GM19467 (cell line): ENCODE measurements at regions not wholly inside any gene's neighbourhood (a gene's known extent, or its start where the extent isn't known, plus 50 kb on each side); places are given as distances from the start of the nearest gene placed in this dataset.
"Not testable (repeated sequence)": the region's sequence is repeated elsewhere in the genome, so short reads cannot be mapped to it uniquely, and the experiment has no call there.

Source experiments
- ATAC-seq: cut with Tn5 transposase; IDR thresholded peaks from one replicate; pipeline ENCODE4 v1.9.1; 2021; ENCODE audit warnings: mild to moderate bottlenecking, moderate library complexity; ENCODE audit not compliant: unreplicated experiment

GRCh38 chr4:12495211-12495610 lies 988.9 kb downstream of the RAB28 start:
- no peak for ATAC-seq

GRCh38 chr4:12492730-12493393 lies 991.3 kb downstream of the RAB28 start:
- no peak for ATAC-seq

DNA sequence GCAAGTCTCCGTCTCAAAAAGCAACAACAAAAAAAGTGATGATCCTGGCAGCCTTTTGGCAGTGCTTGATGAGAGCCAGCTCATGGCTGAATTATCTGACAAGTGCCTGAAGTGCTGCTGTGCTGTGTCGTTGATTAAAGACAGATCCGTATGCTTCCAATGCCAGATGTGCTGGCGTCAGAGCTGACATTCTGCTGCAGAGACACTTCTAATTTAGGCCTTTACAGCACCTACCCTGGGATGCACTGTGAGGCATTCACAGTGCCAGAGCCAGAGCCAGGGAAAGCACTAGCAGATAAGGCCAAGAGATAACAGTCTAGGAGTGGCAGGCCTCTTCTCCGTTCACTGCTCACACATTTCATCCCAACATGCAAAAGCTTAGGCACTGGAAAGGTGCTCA lies 995.5 kb downstream of the RAB28 start:
- ATAC-seq: no peak

GRCh38 chr4:12487000-12487399 lies 997.1 kb downstream of the RAB28 start:
- ATAC-seq: no peak

DNA sequence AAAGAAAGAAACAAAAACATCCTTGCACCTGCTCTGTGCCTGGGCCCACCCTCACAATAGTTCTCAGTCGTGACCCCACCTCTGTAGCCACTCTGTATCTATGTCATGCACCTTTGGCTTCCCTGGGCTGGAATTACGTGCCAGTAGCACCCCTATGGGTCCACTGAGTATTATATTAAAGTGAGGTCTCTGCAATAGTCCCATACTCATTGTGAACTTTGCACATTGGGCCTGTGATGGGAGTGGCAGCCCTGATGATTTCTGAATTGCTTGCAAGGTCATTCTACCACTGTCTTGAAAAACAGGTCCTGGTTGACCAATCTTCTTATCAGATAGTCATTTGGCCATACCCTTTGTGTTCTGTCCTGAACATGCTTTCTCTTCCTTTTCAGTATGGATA lies 1012.1 kb downstream of the RAB28 start:
- no peak for ATAC-seq

DNA sequence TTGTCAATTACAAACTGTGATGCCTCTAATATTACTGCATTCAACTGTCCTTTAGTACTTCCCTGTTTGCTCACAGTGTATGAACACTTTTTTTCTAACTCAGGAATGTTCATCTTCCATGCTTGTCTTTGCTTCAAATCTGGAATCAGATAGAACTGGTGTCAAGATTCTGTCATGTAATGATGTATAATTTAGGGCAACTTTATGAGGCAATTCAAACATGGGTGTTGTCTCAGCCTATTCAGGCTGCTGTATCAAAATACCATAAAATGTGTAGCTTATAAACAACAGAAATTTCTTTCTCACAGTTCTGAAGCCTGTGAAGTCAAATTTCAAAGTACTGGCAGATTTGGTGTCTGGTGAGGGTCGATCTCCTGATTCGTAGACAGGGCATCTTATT lies 1012.9 kb downstream of the RAB28 start:
- ATAC-seq: no peak

DNA sequence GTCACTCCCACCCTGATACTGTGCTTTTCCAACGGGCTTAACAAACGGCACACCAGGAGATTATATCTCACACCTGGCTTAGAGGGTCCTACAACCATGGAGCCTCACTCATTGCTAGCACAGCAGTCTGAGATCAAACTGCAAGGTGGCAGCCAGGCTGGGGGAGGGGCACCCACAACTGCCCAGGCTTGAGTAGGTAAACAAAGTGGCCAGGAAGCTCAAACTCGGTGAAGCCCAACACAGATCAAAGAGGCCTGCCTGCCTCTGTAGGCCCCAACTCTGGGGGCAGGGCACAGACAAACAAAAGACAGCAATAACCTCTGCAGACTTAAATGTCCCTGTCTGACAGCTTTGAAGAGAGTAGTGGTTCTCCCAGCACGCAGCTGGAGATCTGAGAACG lies 1022.6 kb downstream of the RAB28 start:
- ATAC-seq: not testable (repeated sequence)

- ATAC-seq: no peak
Measured at GRCh38 chr4:12459126-12459525, 1025.0 kb downstream of the RAB28 start.

DNA sequence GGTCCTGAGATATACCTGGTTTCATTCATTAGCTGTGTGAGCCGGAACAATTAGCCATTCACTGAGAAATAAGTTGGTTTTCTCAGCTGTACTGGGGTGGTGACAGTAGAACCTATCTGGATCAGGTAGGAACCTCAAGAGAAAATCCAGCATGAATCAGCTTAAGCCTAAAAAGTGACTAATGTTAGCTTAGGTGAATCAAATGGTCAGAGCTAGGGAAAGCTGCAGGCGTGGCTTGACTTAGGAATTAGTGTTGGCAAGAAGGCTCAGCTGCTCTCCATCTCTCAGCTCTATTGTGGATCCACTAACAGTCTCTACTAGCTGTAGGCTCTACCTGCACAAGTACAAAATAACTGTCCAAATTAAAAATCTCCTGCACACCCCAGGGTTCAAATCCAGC lies 1025.5 kb downstream of the RAB28 start:
- no peak for ATAC-seq

DNA sequence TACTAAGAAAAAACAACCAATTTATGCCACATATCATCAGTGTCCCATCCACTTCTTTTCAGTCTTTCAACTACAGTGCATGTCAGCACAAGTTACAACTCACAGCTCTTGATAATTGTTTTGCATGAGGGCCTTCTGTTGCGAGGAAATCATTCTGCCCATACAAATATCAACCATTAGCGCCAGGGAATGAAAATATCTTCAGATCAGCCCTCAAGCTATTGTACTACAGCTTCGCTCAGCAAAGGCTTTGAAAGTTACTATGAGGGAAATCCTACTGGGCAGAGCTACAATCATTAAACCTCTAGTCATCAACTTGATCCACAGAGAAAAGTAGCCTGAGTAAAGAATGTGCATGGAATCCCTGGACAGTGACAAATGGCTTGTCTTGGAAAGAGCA lies 1023.6 kb upstream of the HS3ST1 start:
- ATAC-seq: no peak

DNA sequence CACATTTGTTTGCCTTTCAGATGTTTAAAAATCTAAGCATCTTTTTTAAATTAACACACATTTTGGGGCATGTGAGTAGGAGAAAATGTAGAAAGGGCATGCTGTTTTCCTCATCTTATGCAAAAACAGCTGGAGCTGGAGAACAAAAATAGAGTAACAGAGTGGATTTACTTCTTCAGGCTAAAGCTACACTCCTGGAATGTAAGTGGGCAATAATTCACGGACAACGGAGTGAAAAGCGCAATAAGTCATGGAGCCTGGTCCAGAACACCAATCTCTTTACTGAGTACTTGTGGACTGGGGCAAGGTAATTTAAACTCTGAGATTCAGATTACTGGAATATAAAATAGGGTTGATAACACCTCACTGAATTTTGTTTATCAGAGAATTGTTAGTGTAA lies 1018.8 kb upstream of the HS3ST1 start:
- no peak for ATAC-seq

- no peak for ATAC-seq
Measured at GRCh38 chr4:12446657-12447185, 1018.0 kb upstream of the HS3ST1 start.

GRCh38 chr4:12446256-12446655 lies 1017.6 kb upstream of the HS3ST1 start:
- ATAC-seq: no peak

GRCh38 chr4:12445711-12446235 lies 1017.1 kb upstream of the HS3ST1 start:
- ATAC-seq: no peak

GRCh38 chr4:12439633-12440305 lies 1011.1 kb upstream of the HS3ST1 start:
- ATAC-seq: no peak

DNA sequence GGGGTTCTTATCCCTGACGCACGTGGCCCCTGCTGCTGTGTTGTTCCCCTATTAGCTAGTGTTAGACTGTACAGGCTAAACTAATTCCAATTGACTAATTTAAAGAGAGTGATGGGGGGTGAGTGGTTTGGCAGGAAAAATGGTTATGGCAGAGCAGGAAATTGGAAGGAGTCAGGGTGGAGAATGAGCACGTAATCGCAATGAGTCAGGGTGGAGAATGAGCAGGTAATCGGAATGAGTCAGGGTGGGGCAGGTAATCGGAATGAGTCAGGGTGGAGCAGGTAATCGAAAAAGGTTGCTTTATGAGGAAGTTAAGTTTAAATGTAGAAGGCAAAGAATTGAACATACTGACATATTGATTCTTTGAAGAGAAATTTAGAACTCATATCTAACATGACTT lies 1002.6 kb upstream of the HS3ST1 start:
- ATAC-seq: not testable (repeated sequence)

DNA sequence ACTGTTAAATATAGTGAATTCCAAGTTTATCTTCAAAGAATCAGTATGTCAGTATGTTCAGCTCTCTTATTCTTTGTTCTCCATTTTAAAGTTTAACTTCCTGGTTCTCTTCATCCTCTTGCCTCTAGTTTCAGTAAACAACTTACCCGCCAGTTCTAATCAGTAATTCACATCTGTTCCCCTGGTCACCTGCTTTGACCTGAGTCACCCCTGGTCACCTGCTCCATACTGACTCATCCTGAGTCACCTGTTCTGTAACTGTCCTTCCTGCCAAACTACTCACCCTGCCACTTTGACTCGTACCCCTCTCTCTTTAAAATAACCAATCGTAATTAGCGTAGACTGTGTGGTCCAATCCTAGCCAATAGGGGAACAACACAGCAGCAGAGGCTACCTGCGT lies 992.7 kb upstream of the HS3ST1 start:
- ATAC-seq: no peak

- ATAC-seq: no peak
Measured at GRCh38 chr4:12416755-12417154, 988.1 kb upstream of the HS3ST1 start.

DNA sequence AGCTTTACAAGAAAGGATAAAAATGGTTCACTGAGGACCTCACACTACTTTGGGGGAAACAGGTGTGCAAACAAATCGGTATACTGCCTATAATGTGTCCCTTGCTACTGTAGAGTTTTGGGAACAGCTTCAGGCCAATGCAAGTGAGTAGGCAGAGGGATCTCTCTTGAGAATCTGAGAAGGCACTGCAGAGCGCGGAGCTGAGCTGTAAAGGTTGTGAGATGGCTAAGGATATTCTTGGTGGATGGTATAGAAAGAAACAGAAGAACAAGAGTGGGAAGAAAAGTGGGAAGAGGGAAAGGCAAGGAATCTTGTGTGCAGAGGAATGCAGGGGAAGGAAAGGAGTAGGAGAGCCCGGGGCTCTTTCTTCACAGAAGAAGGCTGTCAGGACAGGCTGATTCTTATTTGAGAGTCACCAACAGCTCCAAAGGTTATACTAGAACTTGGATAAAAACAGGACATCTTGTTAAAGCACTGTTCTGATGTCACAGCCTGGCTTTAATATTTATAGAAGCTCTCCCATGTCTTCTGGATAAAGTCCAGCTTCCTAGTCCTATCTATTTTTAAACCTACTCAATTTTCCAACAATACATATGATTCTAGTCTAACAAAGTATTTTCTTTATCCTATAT lies 985.6 kb upstream of the HS3ST1 start:
- ATAC-seq: no peak

DNA sequence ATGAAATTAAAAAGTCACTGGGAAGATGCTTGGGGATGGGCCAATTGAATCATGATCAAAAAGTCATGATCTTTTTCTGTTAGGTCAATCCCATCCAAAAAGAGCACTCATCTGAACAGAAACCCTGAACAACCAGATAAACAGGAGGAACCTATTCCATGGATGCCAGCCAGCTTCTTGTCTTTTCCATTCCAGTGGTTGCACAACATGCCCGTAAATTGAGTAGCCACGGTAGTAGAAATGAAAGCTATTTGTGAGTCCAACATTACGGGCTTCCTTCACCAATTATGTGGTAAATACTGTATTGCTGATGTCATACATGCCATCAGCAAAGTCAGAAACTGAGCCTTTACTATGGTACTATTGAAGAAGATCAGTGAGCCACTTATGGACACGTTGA lies 982.4 kb upstream of the HS3ST1 start:
- ATAC-seq: no peak

GRCh38 chr4:12409507-12410190 lies 981.0 kb upstream of the HS3ST1 start:
- ATAC-seq: no peak
